8988T (cell line): ENCODE measurements at regions not wholly inside any gene's neighbourhood (a gene's known extent, or its start where the extent isn't known, plus 50 kb on each side); places are given as distances from the start of the nearest gene placed in this dataset.

Experiments
- DNase-seq: peaks from one replicate; pipeline ENCODE4 v3.0.0; 2011

GRCh38 chr4:81854406-81854805 lies 382.7 kb upstream of the RASGEF1B start:
- no peak for DNase-seq

GRCh38 chr4:81852031-81852715 lies 380.5 kb upstream of the RASGEF1B start:
- no peak for DNase-seq

GRCh38 chr4:81850701-81851100 lies 379.0 kb upstream of the RASGEF1B start:
- DNase-seq: no peak

GRCh38 chr4:81845761-81846160 lies 374.1 kb upstream of the RASGEF1B start:
- DNase-seq: no peak

- no peak for DNase-seq
Observed at GRCh38 chr4:81845273-81845672, 373.6 kb upstream of the RASGEF1B start.

- no peak for DNase-seq
Observed at GRCh38 chr4:81844717-81845116, 373.0 kb upstream of the RASGEF1B start.

- DNase-seq: no peak
Observed at GRCh38 chr4:81839347-81840042, 367.8 kb upstream of the RASGEF1B start.

- DNase-seq: no peak
Observed at GRCh38 chr4:81838586-81838985, 366.9 kb upstream of the RASGEF1B start.

GRCh38 chr4:81836716-81837115 lies 365.0 kb upstream of the RASGEF1B start:
- no peak for DNase-seq

- no peak for DNase-seq
Observed at GRCh38 chr4:81833576-81833975, 361.9 kb upstream of the RASGEF1B start.

GRCh38 chr4:81828991-81829390 lies 357.3 kb upstream of the RASGEF1B start:
- DNase-seq: no peak

- DNase-seq: no peak
Observed at GRCh38 chr4:81827577-81828202, 356.0 kb upstream of the RASGEF1B start.

- DNase-seq: no peak
Observed at GRCh38 chr4:81826817-81827424, 355.2 kb upstream of the RASGEF1B start.

GRCh38 chr4:81826335-81826734 lies 354.6 kb upstream of the RASGEF1B start:
- DNase-seq: no peak

- no peak for DNase-seq
Observed at GRCh38 chr4:81818385-81818920, 346.7 kb upstream of the RASGEF1B start.

- DNase-seq: no peak
Observed at GRCh38 chr4:81816031-81816761, 344.5 kb upstream of the RASGEF1B start.

- no peak for DNase-seq
Observed at GRCh38 chr4:81814987-81815541, 343.4 kb upstream of the RASGEF1B start.

- no peak for DNase-seq
Observed at GRCh38 chr4:81811562-81812293, 340.0 kb upstream of the RASGEF1B start.

GRCh38 chr4:81808011-81808672 lies 336.4 kb upstream of the RASGEF1B start:
- DNase-seq: no peak

GRCh38 chr4:81807386-81807785 lies 335.7 kb upstream of the RASGEF1B start:
- no peak for DNase-seq

GRCh38 chr4:81806485-81806884 lies 334.8 kb upstream of the RASGEF1B start:
- DNase-seq: no peak
